ENCODE measurements at regions not wholly inside any gene's neighbourhood (a gene's known extent, or its start where the extent isn't known, plus 50 kb on each side); places are given as distances from the start of the nearest gene placed in this dataset.

DNA sequence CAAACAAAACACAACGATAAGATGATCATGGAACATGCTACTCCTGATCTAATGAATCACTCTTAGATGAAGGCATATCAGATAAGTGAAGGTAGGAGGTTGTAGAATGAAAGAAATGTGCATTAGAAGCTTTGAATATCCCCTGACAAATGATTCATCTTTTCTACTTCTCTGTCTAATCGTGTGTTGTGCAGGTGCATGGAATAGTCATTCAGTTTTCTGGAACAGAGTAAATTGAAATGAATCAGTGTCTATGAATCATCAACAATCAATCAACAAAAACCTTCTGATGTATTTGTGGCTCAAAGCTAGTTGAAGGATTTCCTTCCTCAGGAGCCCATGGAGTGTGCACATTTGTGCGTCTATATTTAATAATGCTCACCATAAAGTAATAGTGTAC lies 1290.4 kb upstream of the PCDH20 start:
- H3K4me3 Mint-ChIP-seq: no peak overlapping the region
- no peaks in the 10 kb centered on the region for H3K9me3 Mint-ChIP-seq
- POLR2A ChIA-PET: no interaction called here
- no peak overlapping the region for H3K27ac Mint-ChIP-seq
- no peaks in the 10 kb centered on the region for H3K4me1 Mint-ChIP-seq
- H3K27me3 Mint-ChIP-seq (ENCODE audit: low read depth): no peaks in the 10 kb centered on the region
- H3K36me3 Mint-ChIP-seq: no peaks in the 10 kb centered on the region
- no peak for ATAC-seq
- CTCF ChIA-PET: no interaction called here
- DNase-seq (ENCODE audit: low spot score): no peak
- TF ChIP-seq ZBTB21 (CRISPR knock-in tag; IDR thresholded peaks at IDR 0.05; ENCODE audit: borderline replicate concordance) (no peak), ATF3 (CRISPR knock-in tag; conservative IDR thresholded peaks at IDR 0.05) (no peak), PREB (CRISPR knock-in tag; IDR thresholded peaks at IDR 0.05; ENCODE audit: borderline replicate concordance) (no peak), ZNF138 (CRISPR knock-in tag; conservative IDR thresholded peaks at IDR 0.05) (no peak), SMAD3 (CRISPR knock-in tag; IDR thresholded peaks at IDR 0.05; ENCODE audit: borderline replicate concordance) (no peak), ZNF232 (CRISPR knock-in tag; IDR thresholded peaks at IDR 0.05) (no peak), GRHL2 (CRISPR knock-in tag; IDR thresholded peaks at IDR 0.05; ENCODE audit: insufficient replicate concordance, severe bottlenecking) (no peak), IRF1 (CRISPR knock-in tag; IDR thresholded peaks at IDR 0.05) (no peak), PRRX2 (CRISPR knock-in tag; IDR thresholded peaks at IDR 0.05) (no peak), CBFB (CRISPR knock-in tag; IDR thresholded peaks at IDR 0.05; ENCODE audit: low read depth) (no peak)
- TF ChIP-seq, protein P1, sequence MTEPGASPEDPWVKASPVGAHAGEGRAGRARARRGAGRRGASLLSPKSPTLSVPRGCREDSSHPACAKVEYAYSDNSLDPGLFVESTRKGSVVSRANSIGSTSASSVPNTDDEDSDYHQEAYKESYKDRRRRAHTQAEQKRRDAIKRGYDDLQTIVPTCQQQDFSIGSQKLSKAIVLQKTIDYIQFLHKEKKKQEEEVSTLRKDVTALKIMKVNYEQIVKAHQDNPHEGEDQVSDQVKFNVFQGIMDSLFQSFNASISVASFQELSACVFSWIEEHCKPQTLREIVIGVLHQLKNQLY (CRISPR knock-in tag; IDR thresholded peaks at IDR 0.05): no peak
- TF ChIP-seq, protein P2, sequence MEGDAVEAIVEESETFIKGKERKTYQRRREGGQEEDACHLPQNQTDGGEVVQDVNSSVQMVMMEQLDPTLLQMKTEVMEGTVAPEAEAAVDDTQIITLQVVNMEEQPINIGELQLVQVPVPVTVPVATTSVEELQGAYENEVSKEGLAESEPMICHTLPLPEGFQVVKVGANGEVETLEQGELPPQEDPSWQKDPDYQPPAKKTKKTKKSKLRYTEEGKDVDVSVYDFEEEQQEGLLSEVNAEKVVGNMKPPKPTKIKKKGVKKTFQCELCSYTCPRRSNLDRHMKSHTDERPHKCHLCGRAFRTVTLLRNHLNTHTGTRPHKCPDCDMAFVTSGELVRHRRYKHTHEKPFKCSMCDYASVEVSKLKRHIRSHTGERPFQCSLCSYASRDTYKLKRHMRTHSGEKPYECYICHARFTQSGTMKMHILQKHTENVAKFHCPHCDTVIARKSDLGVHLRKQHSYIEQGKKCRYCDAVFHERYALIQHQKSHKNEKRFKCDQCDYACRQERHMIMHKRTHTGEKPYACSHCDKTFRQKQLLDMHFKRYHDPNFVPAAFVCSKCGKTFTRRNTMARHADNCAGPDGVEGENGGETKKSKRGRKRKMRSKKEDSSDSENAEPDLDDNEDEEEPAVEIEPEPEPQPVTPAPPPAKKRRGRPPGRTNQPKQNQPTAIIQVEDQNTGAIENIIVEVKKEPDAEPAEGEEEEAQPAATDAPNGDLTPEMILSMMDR (IDR thresholded peaks at IDR 0.05): no peak
- TF ChIP-seq, protein P3, sequence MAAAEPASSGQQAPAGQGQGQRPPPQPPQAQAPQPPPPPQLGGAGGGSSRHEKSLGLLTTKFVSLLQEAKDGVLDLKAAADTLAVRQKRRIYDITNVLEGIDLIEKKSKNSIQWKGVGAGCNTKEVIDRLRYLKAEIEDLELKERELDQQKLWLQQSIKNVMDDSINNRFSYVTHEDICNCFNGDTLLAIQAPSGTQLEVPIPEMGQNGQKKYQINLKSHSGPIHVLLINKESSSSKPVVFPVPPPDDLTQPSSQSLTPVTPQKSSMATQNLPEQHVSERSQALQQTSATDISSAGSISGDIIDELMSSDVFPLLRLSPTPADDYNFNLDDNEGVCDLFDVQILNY (CRISPR knock-in tag; IDR thresholded peaks at IDR 0.05): no peak

GRCh38 chr13:62704875-62705274 lies 1289.2 kb upstream of the PCDH20 start:
- TF ChIP-seq TP53 (CRISPR knock-in tag; IDR thresholded peaks at IDR 0.05) (no peak), ZNF232 (CRISPR knock-in tag; IDR thresholded peaks at IDR 0.05) (no peak), CBFB (CRISPR knock-in tag; IDR thresholded peaks at IDR 0.05; ENCODE audit: low read depth) (no peak), NFATC4 (CRISPR knock-in tag; IDR thresholded peaks at IDR 0.05) (no peak), ZBTB21 (CRISPR knock-in tag; IDR thresholded peaks at IDR 0.05; ENCODE audit: borderline replicate concordance) (no peak), OVOL2 (CRISPR knock-in tag; IDR thresholded peaks at IDR 0.05; ENCODE audit: borderline replicate concordance) (no peak), ETV6 (CRISPR knock-in tag; IDR thresholded peaks at IDR 0.05) (no peak), E2F1 (CRISPR knock-in tag; IDR thresholded peaks at IDR 0.05) (no peak)
- TF ChIP-seq, protein P4, sequence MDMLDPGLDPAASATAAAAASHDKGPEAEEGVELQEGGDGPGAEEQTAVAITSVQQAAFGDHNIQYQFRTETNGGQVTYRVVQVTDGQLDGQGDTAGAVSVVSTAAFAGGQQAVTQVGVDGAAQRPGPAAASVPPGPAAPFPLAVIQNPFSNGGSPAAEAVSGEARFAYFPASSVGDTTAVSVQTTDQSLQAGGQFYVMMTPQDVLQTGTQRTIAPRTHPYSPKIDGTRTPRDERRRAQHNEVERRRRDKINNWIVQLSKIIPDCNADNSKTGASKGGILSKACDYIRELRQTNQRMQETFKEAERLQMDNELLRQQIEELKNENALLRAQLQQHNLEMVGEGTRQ (CRISPR knock-in tag; IDR thresholded peaks at IDR 0.05): no peak
- TF ChIP-seq, protein P5, sequence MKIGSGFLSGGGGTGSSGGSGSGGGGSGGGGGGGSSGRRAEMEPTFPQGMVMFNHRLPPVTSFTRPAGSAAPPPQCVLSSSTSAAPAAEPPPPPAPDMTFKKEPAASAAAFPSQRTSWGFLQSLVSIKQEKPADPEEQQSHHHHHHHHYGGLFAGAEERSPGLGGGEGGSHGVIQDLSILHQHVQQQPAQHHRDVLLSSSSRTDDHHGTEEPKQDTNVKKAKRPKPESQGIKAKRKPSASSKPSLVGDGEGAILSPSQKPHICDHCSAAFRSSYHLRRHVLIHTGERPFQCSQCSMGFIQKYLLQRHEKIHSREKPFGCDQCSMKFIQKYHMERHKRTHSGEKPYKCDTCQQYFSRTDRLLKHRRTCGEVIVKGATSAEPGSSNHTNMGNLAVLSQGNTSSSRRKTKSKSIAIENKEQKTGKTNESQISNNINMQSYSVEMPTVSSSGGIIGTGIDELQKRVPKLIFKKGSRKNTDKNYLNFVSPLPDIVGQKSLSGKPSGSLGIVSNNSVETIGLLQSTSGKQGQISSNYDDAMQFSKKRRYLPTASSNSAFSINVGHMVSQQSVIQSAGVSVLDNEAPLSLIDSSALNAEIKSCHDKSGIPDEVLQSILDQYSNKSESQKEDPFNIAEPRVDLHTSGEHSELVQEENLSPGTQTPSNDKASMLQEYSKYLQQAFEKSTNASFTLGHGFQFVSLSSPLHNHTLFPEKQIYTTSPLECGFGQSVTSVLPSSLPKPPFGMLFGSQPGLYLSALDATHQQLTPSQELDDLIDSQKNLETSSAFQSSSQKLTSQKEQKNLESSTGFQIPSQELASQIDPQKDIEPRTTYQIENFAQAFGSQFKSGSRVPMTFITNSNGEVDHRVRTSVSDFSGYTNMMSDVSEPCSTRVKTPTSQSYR (CRISPR knock-in tag; IDR thresholded peaks at IDR 0.05): no peak
- TF ChIP-seq, protein P6, sequence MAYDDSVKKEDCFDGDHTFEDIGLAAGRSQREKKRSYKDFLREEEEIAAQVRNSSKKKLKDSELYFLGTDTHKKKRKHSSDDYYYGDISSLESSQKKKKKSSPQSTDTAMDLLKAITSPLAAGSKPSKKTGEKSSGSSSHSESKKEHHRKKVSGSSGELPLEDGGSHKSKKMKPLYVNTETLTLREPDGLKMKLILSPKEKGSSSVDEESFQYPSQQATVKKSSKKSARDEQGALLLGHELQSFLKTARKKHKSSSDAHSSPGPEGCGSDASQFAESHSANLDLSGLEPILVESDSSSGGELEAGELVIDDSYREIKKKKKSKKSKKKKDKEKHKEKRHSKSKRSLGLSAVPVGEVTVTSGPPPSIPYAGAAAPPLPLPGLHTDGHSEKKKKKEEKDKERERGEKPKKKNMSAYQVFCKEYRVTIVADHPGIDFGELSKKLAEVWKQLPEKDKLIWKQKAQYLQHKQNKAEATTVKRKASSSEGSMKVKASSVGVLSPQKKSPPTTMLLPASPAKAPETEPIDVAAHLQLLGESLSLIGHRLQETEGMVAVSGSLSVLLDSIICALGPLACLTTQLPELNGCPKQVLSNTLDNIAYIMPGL (CRISPR knock-in tag; IDR thresholded peaks at IDR 0.05): no peak
- H3K36me3 Mint-ChIP-seq: no peaks in the 10 kb centered on the region
- H3K9me3 Mint-ChIP-seq: no peaks in the 10 kb centered on the region
- no peaks in the 10 kb centered on the region for H3K27me3 Mint-ChIP-seq (ENCODE audit: low read depth)
- ChIA-PET POLR2A (no interaction called here), CTCF (no interaction called here)
- no peaks in the 10 kb centered on the region for H3K4me1 Mint-ChIP-seq
- no peak overlapping the region for H3K27ac Mint-ChIP-seq
- no peak for ATAC-seq
- H3K4me3 Mint-ChIP-seq: no peak overlapping the region
- no peak for DNase-seq (ENCODE audit: low spot score)
